ENCODE measurements at regions not wholly inside any gene's neighbourhood (a gene's known extent, or its start where the extent isn't known, plus 50 kb on each side); places are given as distances from the start of the nearest gene placed in this dataset.

GRCh38 chr21:34018185-34018584, 55.2 kb upstream of the MRPS6 start:
- TF ChIP-seq EZH2 (IDR thresholded peaks at IDR 0.05; ENCODE audit: low read length, missing control alignments): no peak
- TF ChIP-seq, protein P1, sequence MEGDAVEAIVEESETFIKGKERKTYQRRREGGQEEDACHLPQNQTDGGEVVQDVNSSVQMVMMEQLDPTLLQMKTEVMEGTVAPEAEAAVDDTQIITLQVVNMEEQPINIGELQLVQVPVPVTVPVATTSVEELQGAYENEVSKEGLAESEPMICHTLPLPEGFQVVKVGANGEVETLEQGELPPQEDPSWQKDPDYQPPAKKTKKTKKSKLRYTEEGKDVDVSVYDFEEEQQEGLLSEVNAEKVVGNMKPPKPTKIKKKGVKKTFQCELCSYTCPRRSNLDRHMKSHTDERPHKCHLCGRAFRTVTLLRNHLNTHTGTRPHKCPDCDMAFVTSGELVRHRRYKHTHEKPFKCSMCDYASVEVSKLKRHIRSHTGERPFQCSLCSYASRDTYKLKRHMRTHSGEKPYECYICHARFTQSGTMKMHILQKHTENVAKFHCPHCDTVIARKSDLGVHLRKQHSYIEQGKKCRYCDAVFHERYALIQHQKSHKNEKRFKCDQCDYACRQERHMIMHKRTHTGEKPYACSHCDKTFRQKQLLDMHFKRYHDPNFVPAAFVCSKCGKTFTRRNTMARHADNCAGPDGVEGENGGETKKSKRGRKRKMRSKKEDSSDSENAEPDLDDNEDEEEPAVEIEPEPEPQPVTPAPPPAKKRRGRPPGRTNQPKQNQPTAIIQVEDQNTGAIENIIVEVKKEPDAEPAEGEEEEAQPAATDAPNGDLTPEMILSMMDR (conservative IDR thresholded peaks at IDR 0.05 in 1 of 2, IDR thresholded peaks at IDR 0.05 in 1 of 2; ENCODE audit: low read depth in 1 of 2, low read length in 2 of 2): no peak
- no peaks in the 10 kb centered on the region for H3K27me3 ChIP-seq (ENCODE audit: control insufficient read depth, insufficient read depth, low read length)
- no peak overlapping the region for H3K27ac ChIP-seq (ENCODE audit: insufficient read depth, low read length)
- no peaks in the 10 kb centered on the region for H3K9me3 ChIP-seq (ENCODE audit: control insufficient read depth, insufficient read depth, low read depth, low read length)
- no peaks in the 10 kb centered on the region for H4K20me1 ChIP-seq (ENCODE audit: control insufficient read depth, extremely low read depth, insufficient read depth, low read length)
- no peak for DNase-seq (ENCODE audit: low read depth in 2 of 2)
- H3K4me3 ChIP-seq (replicated peaks in 1 of 4; ENCODE audit: control extremely low read depth in 1 of 4, insufficient read depth in 1 of 4, low read depth in 3 of 4, low read length in 4 of 4): no peak overlapping the region
- no peaks in the 10 kb centered on the region for H3K36me3 ChIP-seq (ENCODE audit: control insufficient read depth, insufficient read depth, low read length)
- no peak overlapping the region for H3K4me2 ChIP-seq (ENCODE audit: extremely low read depth, insufficient read depth, low read length)
- no peaks in the 10 kb centered on the region for H3K4me1 ChIP-seq (ENCODE audit: control insufficient read depth, extremely low read depth, insufficient read depth, low read length)
- no peak overlapping the region for H3K9ac ChIP-seq (ENCODE audit: insufficient read depth, low read length)
- no peaks in the 10 kb centered on the region for H3K79me2 ChIP-seq (ENCODE audit: control insufficient read depth, insufficient read depth, low read length)
- H2AFZ ChIP-seq (ENCODE audit: low read length): no peak overlapping the region

DNA sequence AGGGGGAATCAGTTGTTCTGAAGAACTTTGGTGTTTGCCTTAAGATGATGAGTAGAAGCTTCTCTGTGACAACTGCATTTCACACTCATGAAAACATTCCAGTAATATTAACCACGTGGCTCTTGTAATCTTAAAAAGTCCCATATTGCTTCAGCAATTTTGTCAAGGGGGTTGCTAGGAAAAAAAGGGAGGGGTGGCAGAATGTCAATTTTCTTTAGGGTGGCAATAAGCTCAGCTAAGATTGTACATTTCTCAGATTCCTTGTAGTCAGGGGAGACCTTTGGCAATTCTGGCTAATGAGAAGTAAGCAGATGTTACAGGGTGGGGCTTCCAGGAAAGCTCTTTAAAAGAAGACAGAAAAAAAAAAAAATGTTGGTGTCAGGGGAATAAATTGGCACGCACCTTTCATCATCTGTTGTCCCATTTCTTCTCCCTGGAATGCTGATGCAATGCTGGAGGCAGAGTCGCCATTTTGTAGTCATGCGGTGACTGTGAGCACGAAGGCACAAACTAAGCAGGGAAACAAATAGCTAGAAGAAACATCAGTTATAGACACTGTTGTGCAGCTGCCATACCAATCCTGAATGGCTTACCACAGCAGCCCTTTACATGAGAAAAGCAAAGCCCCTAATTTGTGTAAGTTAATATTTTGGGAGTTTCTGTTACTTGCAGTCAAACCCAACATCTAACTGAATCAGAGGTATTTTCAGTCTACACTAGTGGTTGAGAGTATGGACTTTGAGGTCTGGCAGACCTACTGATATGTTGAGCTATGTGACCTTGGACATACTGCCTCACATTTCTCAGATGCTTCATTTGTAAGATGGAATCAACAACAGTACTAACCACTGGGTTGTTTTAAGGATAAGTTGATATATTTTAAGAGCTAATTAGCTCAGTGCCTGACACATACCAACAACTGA, 56.1 kb upstream of the MRPS6 start:
- no peak overlapping the region for H3K9ac ChIP-seq (ENCODE audit: insufficient read depth, low read length)
- no peaks in the 10 kb centered on the region for H3K27me3 ChIP-seq (ENCODE audit: control insufficient read depth, insufficient read depth, low read length)
- H3K27ac ChIP-seq (ENCODE audit: insufficient read depth, low read length): no peak overlapping the region
- H3K4me2 ChIP-seq (ENCODE audit: extremely low read depth, insufficient read depth, low read length): no peak overlapping the region
- H3K4me3 ChIP-seq (replicated peaks in 1 of 4; ENCODE audit: control extremely low read depth in 1 of 4, insufficient read depth in 1 of 4, low read depth in 3 of 4, low read length in 4 of 4): no peak overlapping the region
- DNase-seq (ENCODE audit: low read depth in 2 of 2): peak in 1 of 2 donors; percentile 89
- no peaks in the 10 kb centered on the region for H4K20me1 ChIP-seq (ENCODE audit: control insufficient read depth, extremely low read depth, insufficient read depth, low read length)
- no peaks in the 10 kb centered on the region for H3K79me2 ChIP-seq (ENCODE audit: control insufficient read depth, insufficient read depth, low read length)
- H3K9me3 ChIP-seq (ENCODE audit: control insufficient read depth, insufficient read depth, low read depth, low read length): no peaks in the 10 kb centered on the region
- no peaks in the 10 kb centered on the region for H3K4me1 ChIP-seq (ENCODE audit: control insufficient read depth, extremely low read depth, insufficient read depth, low read length)
- no peak for TF ChIP-seq EZH2 (IDR thresholded peaks at IDR 0.05; ENCODE audit: low read length, missing control alignments)
- TF ChIP-seq, protein P1 (conservative IDR thresholded peaks at IDR 0.05 in 1 of 2, IDR thresholded peaks at IDR 0.05 in 1 of 2; ENCODE audit: low read depth in 1 of 2, low read length in 2 of 2): no peak
- H2AFZ ChIP-seq (ENCODE audit: low read length): no peak overlapping the region
- no peaks in the 10 kb centered on the region for H3K36me3 ChIP-seq (ENCODE audit: control insufficient read depth, insufficient read depth, low read length)

DNA sequence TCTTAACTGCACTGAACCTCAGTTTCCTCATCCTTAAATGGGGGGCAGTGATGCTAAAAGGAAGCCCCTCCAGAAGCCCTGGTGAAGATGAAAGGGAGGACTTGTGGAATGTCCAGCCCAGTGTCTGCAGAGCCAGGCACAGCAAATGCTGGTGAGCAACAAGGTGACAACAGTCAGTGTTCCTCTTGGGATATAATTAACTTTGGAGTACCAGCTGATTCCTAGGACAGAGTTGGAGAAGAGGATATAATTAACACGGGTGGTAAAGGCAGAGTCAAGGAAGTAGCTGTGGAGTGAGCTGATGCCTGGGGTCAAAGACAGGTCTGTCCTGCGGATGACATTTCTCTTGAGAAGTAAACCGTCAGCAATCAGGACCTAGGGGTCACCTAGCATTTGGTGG, 60.7 kb upstream of the MRPS6 start:
- Histone ChIP-seq H3K4me1 (ENCODE audit: control insufficient read depth, extremely low read depth, insufficient read depth, low read length) (no peaks in the 10 kb centered on the region), H3K9me3 (ENCODE audit: control insufficient read depth, insufficient read depth, low read depth, low read length) (no peaks in the 10 kb centered on the region), H3K27me3 (ENCODE audit: control insufficient read depth, insufficient read depth, low read length) (no peaks in the 10 kb centered on the region), H3K4me2 (ENCODE audit: extremely low read depth, insufficient read depth, low read length) (no peak overlapping the region), H3K27ac (ENCODE audit: insufficient read depth, low read length) (no peak overlapping the region), H4K20me1 (ENCODE audit: control insufficient read depth, extremely low read depth, insufficient read depth, low read length) (no peaks in the 10 kb centered on the region), H3K36me3 (ENCODE audit: control insufficient read depth, insufficient read depth, low read length) (no peaks in the 10 kb centered on the region), H3K79me2 (ENCODE audit: control insufficient read depth, insufficient read depth, low read length) (no peaks in the 10 kb centered on the region), H2AFZ (ENCODE audit: low read length) (no peak overlapping the region), H3K9ac (ENCODE audit: insufficient read depth, low read length) (no peak overlapping the region), H3K4me3 (replicated peaks in 1 of 4; ENCODE audit: control extremely low read depth in 1 of 4, insufficient read depth in 1 of 4, low read depth in 3 of 4, low read length in 4 of 4) (no peak overlapping the region)
- TF ChIP-seq EZH2 (IDR thresholded peaks at IDR 0.05; ENCODE audit: low read length, missing control alignments): no peak
- TF ChIP-seq, protein P1 (conservative IDR thresholded peaks at IDR 0.05 in 1 of 2, IDR thresholded peaks at IDR 0.05 in 1 of 2; ENCODE audit: low read depth in 1 of 2, low read length in 2 of 2): no peak
- DNase-seq (ENCODE audit: low read depth in 2 of 2): no peak

Data from fibroblast of lung (primary cell).